HL-60 (cell line): ENCODE measurements at regions not wholly inside any gene's neighbourhood (a gene's known extent, or its start where the extent isn't known, plus 50 kb on each side); places are given as distances from the start of the nearest gene placed in this dataset.

Experiments used
- DNase-seq, 2 experiments: peaks; one replicate each; pipeline ENCODE4 v3.0.0-alpha.2; 2010 to 2020; ENCODE audit warnings: low read depth in 1 of 2, low spot score in 1 of 2
- H3K27ac ChIP-seq: fragments of 250-450 bp; sonication (Bioruptor Pico); replicated peaks from 2 replicates; pipeline ENCODE4 v1.5.1; 2020; ENCODE audit warnings: mild to moderate bottlenecking, moderate library complexity
- H3K27me3 ChIP-seq: fragments of 250-450 bp; sonication (Bioruptor Pico); 2 replicates; pipeline ENCODE4 v1.5.1; 2021; ENCODE audit warnings: mild to moderate bottlenecking, moderate library complexity; ENCODE audit not compliant: insufficient read depth, poor library complexity, severe bottlenecking
- H3K4me3 ChIP-seq: replicated peaks from 2 replicates; pipeline ENCODE4 v1.5.1; 2011; ENCODE audit warnings: mild to moderate bottlenecking, control low read depth, low read length; ENCODE audit not compliant: insufficient read depth
- CTCF ChIP-seq: IDR thresholded peaks from one replicate; pipeline ENCODE4 v1.5.1; 2011; ENCODE audit warnings: low read length, control low read depth, inconsistent platforms; ENCODE audit not compliant: insufficient read depth
- GABPA ChIP-seq: IDR thresholded peaks from 2 replicates; pipeline ENCODE4 v1.6.1; 2012; ENCODE audit warnings: low read depth
- POLR2AphosphoS5 ChIP-seq: IDR thresholded peaks from 2 replicates; pipeline ENCODE4 v1.6.1; 2012; ENCODE audit warnings: low read depth
- REST ChIP-seq: IDR thresholded peaks from 2 replicates; pipeline ENCODE4 v1.6.1; 2012; ENCODE audit warnings: low read depth; ENCODE audit not compliant: insufficient replicate concordance
- SPI1 ChIP-seq: IDR thresholded peaks from 2 replicates; pipeline ENCODE4 v1.6.1; 2012; ENCODE audit warnings: low read depth, mild to moderate bottlenecking, borderline replicate concordance

GRCh38 chr20:56929606-56930005 is 300.5 kb downstream of the TFAP2C start:
- no peak for DNase-seq
- TF ChIP-seq GABPA (no peak), POLR2AphosphoS5 (no peak), REST (no peak), CTCF (no peak), SPI1 (no peak)
- no peak overlapping the region for H3K27ac ChIP-seq
- peaks cover 45% of the 10 kb centered on the region for H3K27me3 ChIP-seq
- no peak overlapping the region for H3K4me3 ChIP-seq

- H3K27me3 ChIP-seq, result peaks cover 35% of the 10 kb centered on the region
- TF ChIP-seq POLR2AphosphoS5 (no peak), CTCF (no peak), SPI1 (no peak), GABPA (no peak)
- H3K4me3 ChIP-seq, result no peak overlapping the region
- H3K27ac ChIP-seq, result no peak overlapping the region
- DNase-seq, result no peak
Measured at GRCh38 chr20:56930876-56931275, 301.8 kb downstream of the TFAP2C start.

GRCh38 chr20:56932575-56933330 is 303.6 kb downstream of the TFAP2C start:
- Histone ChIP-seq H3K4me3 (no peak overlapping the region), H3K27me3 (peaks cover 17% of the 10 kb centered on the region), H3K27ac (no peak overlapping the region)
- no peak for TF ChIP-seq SPI1
- TF ChIP-seq REST, result no peak
- no peak for TF ChIP-seq POLR2AphosphoS5
- no peak for TF ChIP-seq CTCF
- TF ChIP-seq GABPA, result no peak
- DNase-seq, result no peak

- no peak overlapping the region for H3K27ac ChIP-seq
- no peak for DNase-seq
Measured at GRCh38 chr20:56933331-56933698, 304.2 kb downstream of the TFAP2C start.

More at GRCh38 chr20:56933331-56933698, 304.2 kb downstream of the TFAP2C start:
- Histone ChIP-seq H3K27me3 (peaks cover 15% of the 10 kb centered on the region), H3K4me3 (no peak overlapping the region)
- TF ChIP-seq GABPA (no peak), REST (no peak), CTCF (no peak), POLR2AphosphoS5 (no peak), SPI1 (no peak)
